HEK293 (cell line): ENCODE measurements at regions not wholly inside any gene's neighbourhood (a gene's known extent, or its start where the extent isn't known, plus 50 kb on each side); places are given as distances from the start of the nearest gene placed in this dataset.

Experiments used
- CTCF ChIA-PET: fragments of 350-600 bp; formaldehyde crosslinking; extraction: SDS; loops from one replicate; lab custom pipeline; 2021; ENCODE audit warnings: antibody characterized with exemption; lab: Yijun Ruan, JAX
- POLR2A ChIA-PET: fragments of 300-600 bp; formaldehyde crosslinking; extraction: SDS; loops from one replicate; lab custom pipeline; 2020; ENCODE audit warnings: antibody characterized with exemption, inconsistent platforms; lab: Yijun Ruan, JAX
- H3K27ac ChIP-seq: fragments of 200-500 bp; sonication (Bioruptor generic); 2 replicates; pipeline ENCODE4 v1.5.1; 2014; ENCODE audit warnings: low read depth, low read length, control low read depth, inconsistent platforms; ENCODE audit errors: extremely low read depth
- H3K36me3 ChIP-seq, 2 experiments: fragments of 200-500 bp in 1 of 2; sonication (Bioruptor generic) in 1 of 2; 1 replicate in 1 of 2; 2 replicates in 1 of 2; pipeline ENCODE4 v1.5.1; 2014 to 2017; ENCODE audit warnings: inconsistent platforms in 2 of 2, low read length in 2 of 2; ENCODE audit not compliant: control insufficient read depth in 2 of 2, insufficient read depth in 1 of 2
- H3K4me1 ChIP-seq: fragments of 200-500 bp; sonication (Bioruptor generic); 2 replicates; pipeline ENCODE4 v1.5.1; 2014; ENCODE audit warnings: mild to moderate bottlenecking, low read length, inconsistent platforms; ENCODE audit not compliant: control insufficient read depth, insufficient read depth
- H3K4me3 ChIP-seq: 2 replicates; pipeline ENCODE4 v1.5.1; 2011; ENCODE audit warnings: low read depth, mild to moderate bottlenecking, control low read depth, low read length, moderate library complexity
- H3K9me3 ChIP-seq: fragments of 200-500 bp; sonication (Bioruptor generic); 2 replicates; pipeline ENCODE4 v1.5.1; 2014; ENCODE audit warnings: low read depth, low read length, inconsistent platforms; ENCODE audit not compliant: control insufficient read depth, insufficient read depth
- BCL11B ChIP-seq: fragments of 450-650 bp; formaldehyde crosslinking; IDR thresholded peaks from 2 replicates; pipeline ENCODE4 v1.5.1; 2016; ENCODE audit warnings: low read depth, missing biosample characterization, missing genetic modification characterization
- GLIS2 ChIP-seq: fragments of 450-650 bp; formaldehyde crosslinking; IDR thresholded peaks from 2 replicates; pipeline ENCODE4 v1.5.1; 2016; ENCODE audit warnings: missing biosample characterization, missing genetic modification characterization
- KLF7 ChIP-seq: fragments of 450-650 bp; formaldehyde crosslinking; IDR thresholded peaks from 2 replicates; pipeline ENCODE4 v1.5.1; 2016; ENCODE audit warnings: missing biosample characterization, missing genetic modification characterization, borderline replicate concordance
- MEIS1 ChIP-seq: sonication (generic); formaldehyde crosslinking; IDR thresholded peaks from 2 replicates; pipeline ENCODE4 v1.8.1; 2022; ENCODE audit warnings: missing genetic modification reagents, mild to moderate bottlenecking, borderline replicate concordance
- ZBTB20 ChIP-seq: fragments of 450-650 bp; formaldehyde crosslinking; IDR thresholded peaks from 2 replicates; pipeline ENCODE4 v1.5.1; 2016; ENCODE audit warnings: missing biosample characterization, missing genetic modification characterization
- ZFP37 ChIP-seq: fragments of 450-650 bp; formaldehyde crosslinking; IDR thresholded peaks from 2 replicates; pipeline ENCODE4 v1.5.1; 2016; ENCODE audit warnings: missing biosample characterization, missing genetic modification characterization
- ZNF114 ChIP-seq: fragments of 450-650 bp; formaldehyde crosslinking; IDR thresholded peaks from 2 replicates; pipeline ENCODE4 v1.5.0; 2017; ENCODE audit warnings: missing biosample characterization, missing genetic modification characterization
- ZNF121 ChIP-seq: fragments of 450-650 bp; formaldehyde crosslinking; IDR thresholded peaks from 2 replicates; pipeline ENCODE4 v1.5.1; 2016; ENCODE audit warnings: missing biosample characterization, missing genetic modification characterization
- ZNF140 ChIP-seq: fragments of 450-650 bp; formaldehyde crosslinking; IDR thresholded peaks from 2 replicates; pipeline ENCODE4 v1.5.1; 2016; ENCODE audit warnings: missing biosample characterization, missing genetic modification characterization
- ZNF146 ChIP-seq: fragments of 450-650 bp; formaldehyde crosslinking; IDR thresholded peaks from 2 replicates; pipeline ENCODE4 v1.5.1; 2016; ENCODE audit warnings: missing biosample characterization, missing genetic modification characterization
- ZNF221 ChIP-seq: fragments of 450-650 bp; formaldehyde crosslinking; IDR thresholded peaks from 2 replicates; pipeline ENCODE4 v1.5.1; 2017; ENCODE audit warnings: missing biosample characterization, missing genetic modification characterization, borderline replicate concordance
- ZNF426 ChIP-seq: fragments of 450-650 bp; formaldehyde crosslinking; IDR thresholded peaks from 2 replicates; pipeline ENCODE4 v1.5.1; 2017; ENCODE audit warnings: missing biosample characterization, missing genetic modification characterization, mild to moderate bottlenecking, inconsistent platforms, moderate library complexity
- ZNF544 ChIP-seq: fragments of 450-650 bp; formaldehyde crosslinking; IDR thresholded peaks from 2 replicates; pipeline ENCODE4 v1.5.0; 2017; ENCODE audit warnings: missing biosample characterization, missing genetic modification characterization
- ZNF600 ChIP-seq: fragments of 450-650 bp; formaldehyde crosslinking; IDR thresholded peaks from 2 replicates; pipeline ENCODE4 v1.5.1; 2016; ENCODE audit warnings: missing biosample characterization, missing genetic modification characterization
- ZNF664 ChIP-seq: fragments of 450-650 bp; formaldehyde crosslinking; IDR thresholded peaks from 2 replicates; pipeline ENCODE4 v1.5.1; 2016; ENCODE audit warnings: missing biosample characterization, missing genetic modification characterization
- ZNF701 ChIP-seq: fragments of 450-650 bp; formaldehyde crosslinking; IDR thresholded peaks from 2 replicates; pipeline ENCODE4 v1.5.1; 2016; ENCODE audit warnings: missing biosample characterization, missing genetic modification characterization
- TF ChIP-seq, protein P1 (sequence below): fragments of 450-650 bp; formaldehyde crosslinking; IDR thresholded peaks from 2 replicates; pipeline ENCODE4 v1.5.1; 2016; ENCODE audit warnings: missing biosample characterization, missing genetic modification characterization
- TF ChIP-seq, protein P2 (sequence below): fragments of 450-650 bp; IDR thresholded peaks from 2 replicates; pipeline ENCODE4 v1.5.1; 2018; ENCODE audit warnings: missing biosample characterization, mild to moderate bottlenecking, missing genetic modification characterization
- TF ChIP-seq, protein P3 (sequence below): fragments of 450-650 bp; formaldehyde crosslinking; IDR thresholded peaks from 2 replicates; pipeline ENCODE4 v1.5.1; 2017; ENCODE audit warnings: missing biosample characterization, missing genetic modification characterization
- TF ChIP-seq, protein P4 (sequence below): fragments of 450-650 bp; formaldehyde crosslinking; IDR thresholded peaks from 2 replicates; pipeline ENCODE4 v1.5.1; 2016; ENCODE audit warnings: missing biosample characterization, missing genetic modification characterization
- TF ChIP-seq, protein P5 (sequence below): fragments of 450-650 bp; formaldehyde crosslinking; IDR thresholded peaks from 2 replicates; pipeline ENCODE4 v1.5.1; 2016; ENCODE audit warnings: missing biosample characterization, missing genetic modification characterization
- TF ChIP-seq, protein P6 (sequence below): fragments of 450-650 bp; formaldehyde crosslinking; IDR thresholded peaks from 2 replicates; pipeline ENCODE4 v1.5.1; 2016; ENCODE audit warnings: missing biosample characterization, missing genetic modification characterization, borderline replicate concordance
- TF ChIP-seq, protein P7 (sequence below): fragments of 450-650 bp; formaldehyde crosslinking; IDR thresholded peaks from 2 replicates; pipeline ENCODE4 v1.5.0; 2017; ENCODE audit warnings: missing biosample characterization, missing genetic modification characterization, borderline replicate concordance

DNA sequence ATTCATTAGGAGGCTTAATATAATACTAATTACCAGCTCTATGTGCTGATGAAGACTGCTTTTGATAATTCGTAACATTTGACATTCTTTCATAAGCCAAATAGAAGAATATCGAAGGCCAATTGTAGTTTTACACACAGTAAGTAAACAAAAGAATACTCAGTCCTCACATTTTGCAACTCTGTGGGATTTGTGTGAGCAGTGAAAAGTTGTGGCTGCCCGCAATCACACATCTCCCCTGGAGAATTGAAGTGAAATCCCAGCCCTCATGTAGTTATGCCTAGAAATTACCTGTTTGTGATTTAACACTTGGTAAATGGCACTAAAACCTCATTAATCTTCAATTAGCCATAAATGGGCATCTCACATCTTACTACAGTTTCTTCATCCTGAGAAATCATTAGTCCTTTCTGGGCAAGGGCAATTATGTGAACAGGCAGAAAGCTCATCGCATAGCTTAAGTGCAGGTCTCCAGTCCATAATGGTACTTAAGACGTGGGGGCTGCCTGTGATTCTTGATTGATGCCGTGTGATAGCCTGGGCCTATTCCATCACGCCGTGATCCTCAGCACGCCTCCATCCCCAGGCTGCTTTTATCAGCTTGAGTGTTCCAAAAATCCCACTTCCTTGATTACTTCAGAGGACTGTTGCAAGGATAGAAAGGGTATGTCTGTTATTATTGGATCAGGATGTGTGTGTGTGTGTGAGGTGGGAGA lies 97.9 kb upstream of the METTL14 start:
- POLR2A ChIA-PET, result no interaction called here

DNA sequence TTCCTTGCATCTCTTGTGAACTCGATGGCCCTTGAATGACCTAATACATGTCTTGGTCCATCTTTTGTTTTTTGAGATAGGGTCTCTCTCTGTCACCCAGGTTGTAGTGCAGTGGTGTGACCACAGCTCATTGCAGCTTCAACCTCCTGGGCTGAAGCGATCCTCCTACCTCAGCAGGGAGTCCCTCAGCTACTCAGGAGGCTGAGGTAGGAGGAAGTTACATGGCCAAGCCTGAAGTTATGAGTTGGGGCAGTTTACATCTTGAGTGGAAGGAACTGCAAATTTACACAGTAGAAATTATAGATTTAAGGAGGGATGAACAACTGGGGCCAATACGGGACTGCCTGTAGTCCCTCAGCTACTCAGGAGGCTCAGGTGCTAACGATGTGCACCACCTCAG lies 97.2 kb upstream of the METTL14 start:
- no peaks in the 10 kb centered on the region for H3K9me3 ChIP-seq
- POLR2A ChIA-PET, result no interaction called here
- CTCF ChIA-PET, result no interaction called here
- no peaks in the 10 kb centered on the region for H3K36me3 ChIP-seq
- no peak overlapping the region for H3K27ac ChIP-seq
- no peaks in the 10 kb centered on the region for H3K4me1 ChIP-seq
- H3K4me3 ChIP-seq, result no peak overlapping the region
- TF ChIP-seq, protein P1, sequence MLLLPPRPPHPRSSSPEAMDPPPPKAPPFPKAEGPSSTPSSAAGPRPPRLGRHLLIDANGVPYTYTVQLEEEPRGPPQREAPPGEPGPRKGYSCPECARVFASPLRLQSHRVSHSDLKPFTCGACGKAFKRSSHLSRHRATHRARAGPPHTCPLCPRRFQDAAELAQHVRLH (tag by site-specific recombination), result no peak
- no peak for TF ChIP-seq MEIS1 (CRISPR knock-in tag)
- TF ChIP-seq, protein P2, sequence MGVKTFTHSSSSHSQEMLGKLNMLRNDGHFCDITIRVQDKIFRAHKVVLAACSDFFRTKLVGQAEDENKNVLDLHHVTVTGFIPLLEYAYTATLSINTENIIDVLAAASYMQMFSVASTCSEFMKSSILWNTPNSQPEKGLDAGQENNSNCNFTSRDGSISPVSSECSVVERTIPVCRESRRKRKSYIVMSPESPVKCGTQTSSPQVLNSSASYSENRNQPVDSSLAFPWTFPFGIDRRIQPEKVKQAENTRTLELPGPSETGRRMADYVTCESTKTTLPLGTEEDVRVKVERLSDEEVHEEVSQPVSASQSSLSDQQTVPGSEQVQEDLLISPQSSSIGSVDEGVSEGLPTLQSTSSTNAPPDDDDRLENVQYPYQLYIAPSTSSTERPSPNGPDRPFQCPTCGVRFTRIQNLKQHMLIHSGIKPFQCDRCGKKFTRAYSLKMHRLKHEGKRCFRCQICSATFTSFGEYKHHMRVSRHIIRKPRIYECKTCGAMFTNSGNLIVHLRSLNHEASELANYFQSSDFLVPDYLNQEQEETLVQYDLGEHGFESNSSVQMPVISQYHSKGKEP (tag by site-specific recombination), result no peak
- TF ChIP-seq, protein P3, sequence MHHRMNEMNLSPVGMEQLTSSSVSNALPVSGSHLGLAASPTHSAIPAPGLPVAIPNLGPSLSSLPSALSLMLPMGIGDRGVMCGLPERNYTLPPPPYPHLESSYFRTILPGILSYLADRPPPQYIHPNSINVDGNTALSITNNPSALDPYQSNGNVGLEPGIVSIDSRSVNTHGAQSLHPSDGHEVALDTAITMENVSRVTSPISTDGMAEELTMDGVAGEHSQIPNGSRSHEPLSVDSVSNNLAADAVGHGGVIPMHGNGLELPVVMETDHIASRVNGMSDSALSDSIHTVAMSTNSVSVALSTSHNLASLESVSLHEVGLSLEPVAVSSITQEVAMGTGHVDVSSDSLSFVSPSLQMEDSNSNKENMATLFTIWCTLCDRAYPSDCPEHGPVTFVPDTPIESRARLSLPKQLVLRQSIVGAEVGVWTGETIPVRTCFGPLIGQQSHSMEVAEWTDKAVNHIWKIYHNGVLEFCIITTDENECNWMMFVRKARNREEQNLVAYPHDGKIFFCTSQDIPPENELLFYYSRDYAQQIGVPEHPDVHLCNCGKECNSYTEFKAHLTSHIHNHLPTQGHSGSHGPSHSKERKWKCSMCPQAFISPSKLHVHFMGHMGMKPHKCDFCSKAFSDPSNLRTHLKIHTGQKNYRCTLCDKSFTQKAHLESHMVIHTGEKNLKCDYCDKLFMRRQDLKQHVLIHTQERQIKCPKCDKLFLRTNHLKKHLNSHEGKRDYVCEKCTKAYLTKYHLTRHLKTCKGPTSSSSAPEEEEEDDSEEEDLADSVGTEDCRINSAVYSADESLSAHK (tag by site-specific recombination), result no peak
- TF ChIP-seq ZNF140, result no peak
- TF ChIP-seq ZNF701 (tag by site-specific recombination), result no peak

More for the DNA sequence above, 97.9 kb upstream of the METTL14 start:
- H3K36me3 ChIP-seq, result no peaks in the 10 kb centered on the region
- TF ChIP-seq ZNF426 (tag by site-specific recombination), result no peak
- TF ChIP-seq, protein P4, sequence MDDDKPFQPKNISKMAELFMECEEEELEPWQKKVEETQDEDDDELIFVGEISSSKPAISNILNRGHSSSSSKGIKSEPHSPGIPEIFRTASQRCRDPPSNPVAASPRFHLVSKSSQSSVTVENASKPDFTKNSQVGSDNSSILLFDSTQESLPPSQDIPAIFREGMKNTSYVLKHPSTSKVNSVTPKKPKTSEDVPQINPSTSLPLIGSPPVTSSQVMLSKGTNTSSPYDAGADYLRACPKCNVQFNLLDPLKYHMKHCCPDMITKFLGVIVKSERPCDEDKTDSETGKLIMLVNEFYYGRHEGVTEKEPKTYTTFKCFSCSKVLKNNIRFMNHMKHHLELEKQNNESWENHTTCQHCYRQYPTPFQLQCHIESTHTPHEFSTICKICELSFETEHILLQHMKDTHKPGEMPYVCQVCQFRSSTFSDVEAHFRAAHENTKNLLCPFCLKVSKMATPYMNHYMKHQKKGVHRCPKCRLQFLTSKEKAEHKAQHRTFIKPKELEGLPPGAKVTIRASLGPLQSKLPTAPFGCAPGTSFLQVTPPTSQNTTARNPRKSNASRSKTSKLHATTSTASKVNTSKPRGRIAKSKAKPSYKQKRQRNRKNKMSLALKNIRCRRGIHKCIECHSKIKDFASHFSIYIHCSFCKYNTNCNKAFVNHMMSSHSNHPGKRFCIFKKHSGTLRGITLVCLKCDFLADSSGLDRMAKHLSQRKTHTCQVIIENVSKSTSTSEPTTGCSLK (tag by site-specific recombination), result no peak
- TF ChIP-seq ZNF221 (tag by site-specific recombination), result no peak
- TF ChIP-seq KLF7 (tag by site-specific recombination), result no peak
- no peak for TF ChIP-seq ZBTB20 (tag by site-specific recombination)
- TF ChIP-seq ZNF114 (tag by site-specific recombination), result no peak
- TF ChIP-seq ZNF121 (tag by site-specific recombination), result no peak
- TF ChIP-seq, protein P5, sequence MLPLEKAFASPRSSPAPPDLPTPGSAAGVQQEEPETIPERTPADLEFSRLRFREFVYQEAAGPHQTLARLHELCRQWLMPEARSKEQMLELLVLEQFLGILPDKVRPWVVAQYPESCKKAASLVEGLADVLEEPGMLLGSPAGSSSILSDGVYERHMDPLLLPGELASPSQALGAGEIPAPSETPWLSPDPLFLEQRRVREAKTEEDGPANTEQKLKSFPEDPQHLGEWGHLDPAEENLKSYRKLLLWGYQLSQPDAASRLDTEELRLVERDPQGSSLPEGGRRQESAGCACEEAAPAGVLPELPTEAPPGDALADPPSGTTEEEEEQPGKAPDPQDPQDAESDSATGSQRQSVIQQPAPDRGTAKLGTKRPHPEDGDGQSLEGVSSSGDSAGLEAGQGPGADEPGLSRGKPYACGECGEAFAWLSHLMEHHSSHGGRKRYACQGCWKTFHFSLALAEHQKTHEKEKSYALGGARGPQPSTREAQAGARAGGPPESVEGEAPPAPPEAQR (tag by site-specific recombination), result no peak
- TF ChIP-seq BCL11B (tag by site-specific recombination), result no peak
- TF ChIP-seq, protein P6, sequence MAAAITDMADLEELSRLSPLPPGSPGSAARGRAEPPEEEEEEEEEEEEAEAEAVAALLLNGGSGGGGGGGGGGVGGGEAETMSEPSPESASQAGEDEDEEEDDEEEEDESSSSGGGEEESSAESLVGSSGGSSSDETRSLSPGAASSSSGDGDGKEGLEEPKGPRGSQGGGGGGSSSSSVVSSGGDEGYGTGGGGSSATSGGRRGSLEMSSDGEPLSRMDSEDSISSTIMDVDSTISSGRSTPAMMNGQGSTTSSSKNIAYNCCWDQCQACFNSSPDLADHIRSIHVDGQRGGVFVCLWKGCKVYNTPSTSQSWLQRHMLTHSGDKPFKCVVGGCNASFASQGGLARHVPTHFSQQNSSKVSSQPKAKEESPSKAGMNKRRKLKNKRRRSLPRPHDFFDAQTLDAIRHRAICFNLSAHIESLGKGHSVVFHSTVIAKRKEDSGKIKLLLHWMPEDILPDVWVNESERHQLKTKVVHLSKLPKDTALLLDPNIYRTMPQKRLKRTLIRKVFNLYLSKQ, result no peak
- no peak for TF ChIP-seq GLIS2 (tag by site-specific recombination)
- no peak for TF ChIP-seq ZNF146 (tag by site-specific recombination)
- TF ChIP-seq, protein P7, sequence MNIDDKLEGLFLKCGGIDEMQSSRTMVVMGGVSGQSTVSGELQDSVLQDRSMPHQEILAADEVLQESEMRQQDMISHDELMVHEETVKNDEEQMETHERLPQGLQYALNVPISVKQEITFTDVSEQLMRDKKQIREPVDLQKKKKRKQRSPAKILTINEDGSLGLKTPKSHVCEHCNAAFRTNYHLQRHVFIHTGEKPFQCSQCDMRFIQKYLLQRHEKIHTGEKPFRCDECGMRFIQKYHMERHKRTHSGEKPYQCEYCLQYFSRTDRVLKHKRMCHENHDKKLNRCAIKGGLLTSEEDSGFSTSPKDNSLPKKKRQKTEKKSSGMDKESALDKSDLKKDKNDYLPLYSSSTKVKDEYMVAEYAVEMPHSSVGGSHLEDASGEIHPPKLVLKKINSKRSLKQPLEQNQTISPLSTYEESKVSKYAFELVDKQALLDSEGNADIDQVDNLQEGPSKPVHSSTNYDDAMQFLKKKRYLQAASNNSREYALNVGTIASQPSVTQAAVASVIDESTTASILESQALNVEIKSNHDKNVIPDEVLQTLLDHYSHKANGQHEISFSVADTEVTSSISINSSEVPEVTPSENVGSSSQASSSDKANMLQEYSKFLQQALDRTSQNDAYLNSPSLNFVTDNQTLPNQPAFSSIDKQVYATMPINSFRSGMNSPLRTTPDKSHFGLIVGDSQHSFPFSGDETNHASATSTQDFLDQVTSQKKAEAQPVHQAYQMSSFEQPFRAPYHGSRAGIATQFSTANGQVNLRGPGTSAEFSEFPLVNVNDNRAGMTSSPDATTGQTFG (tag by site-specific recombination), result no peak
- no peak for TF ChIP-seq ZFP37
- TF ChIP-seq ZNF664, result no peak
- TF ChIP-seq ZNF544, result no peak
- no peak for TF ChIP-seq ZNF600 (tag by site-specific recombination)
- TF ChIP-seq, protein P2 (tag by site-specific recombination), result no peak
- H3K9me3 ChIP-seq, result no peaks in the 10 kb centered on the region
- CTCF ChIA-PET, result no interaction called here
- no peak overlapping the region for H3K27ac ChIP-seq
- no peak overlapping the region for H3K4me3 ChIP-seq
- no peaks in the 10 kb centered on the region for H3K4me1 ChIP-seq
